ENCODE measurements at regions not wholly inside any gene's neighbourhood (a gene's known extent, or its start where the extent isn't known, plus 50 kb on each side); places are given as distances from the start of the nearest gene placed in this dataset.

GRCh38 chr12:105706973-105707334 is 376.5 kb downstream of the C12orf75 start:
- ATAC-seq = no peak
- no peak for TF ChIP-seq CTCF (IDR thresholded peaks at IDR 0.05)

GRCh38 chr12:105713606-105714305 is 383.3 kb downstream of the C12orf75 start:
- no peak overlapping the region for H3K4me3 ChIP-seq
- no peaks in the 10 kb centered on the region for H3K4me1 ChIP-seq (ENCODE audit: low read depth)
- ATAC-seq (no peak), DNase-seq (no peak)
- TF ChIP-seq CTCF (IDR thresholded peaks at IDR 0.05) = no peak
- no peaks in the 10 kb centered on the region for H3K36me3 ChIP-seq (ENCODE audit: low read depth)
- intact Hi-C loops (cut with DNase I, micrococcal nuclease) = no loop called here
- H3K9me3 ChIP-seq = no peaks in the 10 kb centered on the region

More at GRCh38 chr12:105706973-105707334, 376.5 kb downstream of the C12orf75 start:
- intact Hi-C loops (cut with DNase I, micrococcal nuclease) = loop anchor here (5.0 to 10.0 kb wide), 2 partner anchors 428 to 435 kb away; partner anchors contain the start of gene NUAK1 (in 1 of the 2)
- no peaks in the 10 kb centered on the region for H3K4me1 ChIP-seq (ENCODE audit: low read depth)
- no peak overlapping the region for H3K4me3 ChIP-seq
- no peaks in the 10 kb centered on the region for H3K36me3 ChIP-seq (ENCODE audit: low read depth)
- H3K9me3 ChIP-seq = no peaks in the 10 kb centered on the region
- no peak for DNase-seq

DNA sequence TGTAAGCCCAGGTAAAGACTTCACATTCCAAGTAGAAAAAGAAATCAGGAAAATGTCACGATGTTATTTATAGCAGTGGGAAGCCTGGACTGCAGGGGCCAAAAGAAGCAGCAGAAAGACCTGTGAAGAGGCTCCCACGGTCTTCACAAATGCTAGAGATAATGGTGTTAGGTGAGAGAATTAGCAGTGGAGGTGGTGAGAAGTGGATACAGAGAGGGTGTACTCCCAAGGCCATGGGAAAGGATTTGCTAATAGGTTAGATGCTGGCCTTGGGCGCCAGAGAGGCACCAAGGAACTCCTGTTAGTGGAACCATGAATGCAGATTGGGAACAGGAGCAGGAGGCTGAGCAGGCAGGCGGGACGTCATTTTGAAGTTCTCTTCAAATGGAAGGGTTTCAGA is 386.1 kb downstream of the C12orf75 start:
- TF ChIP-seq CTCF (IDR thresholded peaks at IDR 0.05) = no peak
- ATAC-seq (no peak), DNase-seq (no peak)
- no peaks in the 10 kb centered on the region for H3K4me1 ChIP-seq (ENCODE audit: low read depth)
- H3K36me3 ChIP-seq (ENCODE audit: low read depth) = no peaks in the 10 kb centered on the region
- H3K4me3 ChIP-seq = no peak overlapping the region
- H3K9me3 ChIP-seq = no peaks in the 10 kb centered on the region
- intact Hi-C loops (cut with DNase I, micrococcal nuclease) = no loop called here

DNA sequence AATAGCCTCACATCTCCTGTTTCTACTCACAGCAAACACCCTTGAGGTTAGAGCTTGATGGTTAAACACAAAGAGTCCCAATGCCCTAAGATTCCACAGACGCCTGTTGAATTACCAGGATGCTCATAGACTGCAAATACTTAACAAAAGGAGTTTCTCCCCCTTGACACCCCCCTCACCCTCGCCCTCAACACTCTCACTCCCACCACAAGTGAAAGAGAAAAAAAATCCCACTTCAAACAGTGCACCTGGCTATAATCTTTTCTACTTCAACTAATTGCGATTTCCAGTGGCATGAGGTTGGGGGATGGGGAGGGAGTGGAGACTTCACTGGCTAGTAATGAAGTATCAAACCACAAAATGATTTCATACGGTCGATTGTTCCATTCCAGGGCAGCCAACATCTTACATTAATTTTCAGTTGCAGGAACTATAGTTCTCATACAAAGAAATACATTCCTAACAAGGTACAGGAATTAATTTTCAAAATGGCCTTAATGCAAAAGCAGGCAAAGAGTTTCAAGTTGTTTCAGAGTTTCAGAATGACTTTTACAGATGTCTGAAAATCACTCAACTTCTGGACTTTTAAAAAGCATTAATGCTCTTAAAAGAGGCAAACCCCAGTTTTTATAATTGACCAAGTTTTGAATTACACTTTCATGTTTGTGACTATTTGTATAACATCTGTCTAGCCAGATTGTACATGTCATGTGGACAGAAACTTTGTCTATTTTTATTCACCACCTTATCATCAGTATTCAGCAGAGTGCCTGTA is 390.7 kb downstream of the C12orf75 start:
- Histone ChIP-seq H3K36me3 (ENCODE audit: low read depth) (no peaks in the 10 kb centered on the region), H3K9me3 (no peaks in the 10 kb centered on the region), H3K4me1 (ENCODE audit: low read depth) (no peaks in the 10 kb centered on the region), H3K4me3 (no peak overlapping the region)
- DNase-seq (no peak), ATAC-seq (no peak)
- intact Hi-C loops (cut with DNase I, micrococcal nuclease) = no loop called here
- no peak for TF ChIP-seq CTCF (IDR thresholded peaks at IDR 0.05)

DNA sequence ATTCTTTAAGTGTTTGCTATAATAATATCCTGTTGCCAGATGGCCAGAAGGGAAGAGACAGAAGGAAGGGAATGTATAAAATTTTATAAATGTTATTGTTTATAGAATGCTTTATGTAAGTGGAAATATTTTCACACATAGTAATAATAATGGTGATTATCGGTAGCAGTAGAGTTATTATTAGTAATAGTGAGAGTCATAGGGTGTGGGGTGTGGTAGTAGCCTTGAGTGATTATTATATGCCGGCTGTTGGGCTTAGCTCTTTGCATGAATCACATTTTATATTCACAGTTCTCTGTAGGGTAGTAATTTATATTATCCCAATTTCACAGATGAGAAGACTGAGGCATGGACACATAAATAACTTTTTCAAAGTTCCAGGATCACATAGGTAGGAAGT is 391.4 kb downstream of the C12orf75 start:
- TF ChIP-seq CTCF (IDR thresholded peaks at IDR 0.05) = no peak
- H3K36me3 ChIP-seq (ENCODE audit: low read depth) = no peaks in the 10 kb centered on the region
- no peak overlapping the region for H3K4me3 ChIP-seq
- ATAC-seq = no peak
- H3K4me1 ChIP-seq (ENCODE audit: low read depth) = no peaks in the 10 kb centered on the region
- DNase-seq = no peak
- H3K9me3 ChIP-seq = no peaks in the 10 kb centered on the region
- intact Hi-C loops (cut with DNase I, micrococcal nuclease) = no loop called here

All from mucosa of descending colon (tissue), 3 donors.